ENCODE measurements at regions not wholly inside any gene's neighbourhood (a gene's known extent, or its start where the extent isn't known, plus 50 kb on each side); places are given as distances from the start of the nearest gene placed in this dataset.

DNA sequence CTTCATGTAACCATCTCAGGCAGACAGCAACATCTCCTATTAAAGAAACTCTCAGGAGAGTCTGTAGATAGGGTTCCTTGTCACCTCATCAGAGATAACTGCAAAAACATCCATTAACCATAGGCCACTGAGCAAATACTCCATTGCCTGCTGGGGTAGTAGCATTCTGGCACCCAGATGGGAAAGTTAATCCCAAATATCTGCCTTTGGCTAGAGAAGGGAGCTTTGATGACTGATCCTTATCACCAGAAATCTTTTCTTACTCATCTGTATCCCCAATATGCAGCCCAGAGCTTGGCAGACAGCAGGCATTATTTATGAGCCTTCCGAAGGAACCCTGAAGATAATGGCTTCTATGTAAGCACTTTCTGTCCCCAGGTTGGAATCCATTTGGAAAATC is 173.1 kb downstream of the MFSD1 start:
- Histone ChIP-seq H3K79me2 (ENCODE audit: control insufficient read depth, insufficient read depth, low read length) (no peaks in the 10 kb centered on the region), H3K36me3 (ENCODE audit: control insufficient read depth, insufficient read depth, low read length) (no peaks in the 10 kb centered on the region), H3K4me2 (ENCODE audit: extremely low read depth, insufficient read depth, low read length) (no peak overlapping the region), H3K27me3 (ENCODE audit: control insufficient read depth, insufficient read depth, low read length) (no peaks in the 10 kb centered on the region), H3K27ac (ENCODE audit: insufficient read depth, low read length) (no peak overlapping the region), H4K20me1 (ENCODE audit: control insufficient read depth, extremely low read depth, insufficient read depth, low read length) (no peaks in the 10 kb centered on the region), H2AFZ (ENCODE audit: low read length) (no peak overlapping the region), H3K9ac (ENCODE audit: insufficient read depth, low read length) (no peak overlapping the region), H3K4me1 (ENCODE audit: control insufficient read depth, extremely low read depth, insufficient read depth, low read length) (no peaks in the 10 kb centered on the region), H3K4me3 (replicated peaks in 1 of 4; ENCODE audit: control extremely low read depth in 1 of 4, insufficient read depth in 1 of 4, low read depth in 3 of 4, low read length in 4 of 4) (no peak overlapping the region), H3K9me3 (ENCODE audit: control insufficient read depth, insufficient read depth, low read depth, low read length) (no peaks in the 10 kb centered on the region)
- DNase-seq (ENCODE audit: low read depth in 2 of 2), result no peak
- TF ChIP-seq, protein P1, sequence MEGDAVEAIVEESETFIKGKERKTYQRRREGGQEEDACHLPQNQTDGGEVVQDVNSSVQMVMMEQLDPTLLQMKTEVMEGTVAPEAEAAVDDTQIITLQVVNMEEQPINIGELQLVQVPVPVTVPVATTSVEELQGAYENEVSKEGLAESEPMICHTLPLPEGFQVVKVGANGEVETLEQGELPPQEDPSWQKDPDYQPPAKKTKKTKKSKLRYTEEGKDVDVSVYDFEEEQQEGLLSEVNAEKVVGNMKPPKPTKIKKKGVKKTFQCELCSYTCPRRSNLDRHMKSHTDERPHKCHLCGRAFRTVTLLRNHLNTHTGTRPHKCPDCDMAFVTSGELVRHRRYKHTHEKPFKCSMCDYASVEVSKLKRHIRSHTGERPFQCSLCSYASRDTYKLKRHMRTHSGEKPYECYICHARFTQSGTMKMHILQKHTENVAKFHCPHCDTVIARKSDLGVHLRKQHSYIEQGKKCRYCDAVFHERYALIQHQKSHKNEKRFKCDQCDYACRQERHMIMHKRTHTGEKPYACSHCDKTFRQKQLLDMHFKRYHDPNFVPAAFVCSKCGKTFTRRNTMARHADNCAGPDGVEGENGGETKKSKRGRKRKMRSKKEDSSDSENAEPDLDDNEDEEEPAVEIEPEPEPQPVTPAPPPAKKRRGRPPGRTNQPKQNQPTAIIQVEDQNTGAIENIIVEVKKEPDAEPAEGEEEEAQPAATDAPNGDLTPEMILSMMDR (conservative IDR thresholded peaks at IDR 0.05 in 1 of 2, IDR thresholded peaks at IDR 0.05 in 1 of 2; ENCODE audit: low read depth in 1 of 2, low read length in 2 of 2), result no peak
- TF ChIP-seq EZH2 (IDR thresholded peaks at IDR 0.05; ENCODE audit: low read length, missing control alignments), result no peak

DNA sequence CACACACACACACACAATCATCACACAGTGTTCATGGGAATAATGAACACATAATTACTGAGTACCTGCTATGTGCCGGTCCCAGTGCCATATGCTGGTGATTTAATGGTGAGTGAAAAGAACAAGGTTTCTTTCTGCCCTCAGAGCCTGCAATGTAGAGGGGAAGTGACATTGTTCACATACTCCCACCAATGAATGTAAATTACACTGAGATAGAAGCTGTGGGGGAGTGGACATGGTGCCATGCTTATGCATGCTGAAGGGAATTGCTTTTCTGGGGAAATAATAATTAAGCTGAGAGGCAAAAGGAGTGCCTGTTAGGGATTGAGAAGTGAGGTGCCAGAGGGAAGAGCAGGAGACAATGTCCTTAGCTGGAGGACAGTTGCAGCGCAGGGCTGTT is 175.1 kb downstream of the MFSD1 start:
- Histone ChIP-seq H3K36me3 (ENCODE audit: control insufficient read depth, insufficient read depth, low read length) (no peaks in the 10 kb centered on the region), H3K79me2 (ENCODE audit: control insufficient read depth, insufficient read depth, low read length) (no peaks in the 10 kb centered on the region), H3K4me2 (ENCODE audit: extremely low read depth, insufficient read depth, low read length) (no peak overlapping the region), H4K20me1 (ENCODE audit: control insufficient read depth, extremely low read depth, insufficient read depth, low read length) (no peaks in the 10 kb centered on the region), H3K27me3 (ENCODE audit: control insufficient read depth, insufficient read depth, low read length) (no peaks in the 10 kb centered on the region), H3K9me3 (ENCODE audit: control insufficient read depth, insufficient read depth, low read depth, low read length) (no peaks in the 10 kb centered on the region), H3K4me1 (ENCODE audit: control insufficient read depth, extremely low read depth, insufficient read depth, low read length) (no peaks in the 10 kb centered on the region), H2AFZ (ENCODE audit: low read length) (no peak overlapping the region), H3K27ac (ENCODE audit: insufficient read depth, low read length) (no peak overlapping the region), H3K4me3 (replicated peaks in 1 of 4; ENCODE audit: control extremely low read depth in 1 of 4, insufficient read depth in 1 of 4, low read depth in 3 of 4, low read length in 4 of 4) (no peak overlapping the region), H3K9ac (ENCODE audit: insufficient read depth, low read length) (no peak overlapping the region)
- no peak for TF ChIP-seq EZH2 (IDR thresholded peaks at IDR 0.05; ENCODE audit: low read length, missing control alignments)
- TF ChIP-seq, protein P1 (conservative IDR thresholded peaks at IDR 0.05 in 1 of 2, IDR thresholded peaks at IDR 0.05 in 1 of 2; ENCODE audit: low read depth in 1 of 2, low read length in 2 of 2), result no peak
- DNase-seq (ENCODE audit: low read depth in 2 of 2), result no peak

DNA sequence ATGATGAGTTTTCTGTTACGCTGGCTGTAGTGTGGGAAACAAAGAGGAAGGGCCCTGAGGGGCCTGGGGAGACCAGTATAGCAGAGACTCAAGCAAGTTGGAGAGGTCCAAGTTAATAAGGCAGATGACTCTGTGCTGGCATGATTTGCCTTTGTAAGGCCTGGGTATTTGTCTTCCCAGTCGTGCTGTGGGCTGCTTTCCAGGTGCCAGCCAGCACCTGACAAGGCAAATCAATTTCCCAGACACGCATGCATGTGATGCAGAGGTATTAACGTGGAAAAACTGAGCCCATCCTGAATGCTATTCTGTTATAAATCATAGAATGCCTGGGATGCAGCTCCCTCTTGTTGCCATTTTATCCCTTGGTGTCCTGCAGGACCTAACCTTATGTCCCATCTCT is 175.6 kb downstream of the MFSD1 start:
- Histone ChIP-seq H3K9me3 (ENCODE audit: control insufficient read depth, insufficient read depth, low read depth, low read length) (no peaks in the 10 kb centered on the region), H3K4me2 (ENCODE audit: extremely low read depth, insufficient read depth, low read length) (no peak overlapping the region), H3K27ac (ENCODE audit: insufficient read depth, low read length) (no peak overlapping the region), H3K4me1 (ENCODE audit: control insufficient read depth, extremely low read depth, insufficient read depth, low read length) (no peaks in the 10 kb centered on the region), H3K4me3 (replicated peaks in 1 of 4; ENCODE audit: control extremely low read depth in 1 of 4, insufficient read depth in 1 of 4, low read depth in 3 of 4, low read length in 4 of 4) (no peak overlapping the region), H3K36me3 (ENCODE audit: control insufficient read depth, insufficient read depth, low read length) (no peaks in the 10 kb centered on the region), H2AFZ (ENCODE audit: low read length) (no peak overlapping the region), H4K20me1 (ENCODE audit: control insufficient read depth, extremely low read depth, insufficient read depth, low read length) (no peaks in the 10 kb centered on the region), H3K79me2 (ENCODE audit: control insufficient read depth, insufficient read depth, low read length) (no peaks in the 10 kb centered on the region), H3K9ac (ENCODE audit: insufficient read depth, low read length) (no peak overlapping the region), H3K27me3 (ENCODE audit: control insufficient read depth, insufficient read depth, low read length) (no peaks in the 10 kb centered on the region)
- no peak for DNase-seq (ENCODE audit: low read depth in 2 of 2)
- TF ChIP-seq EZH2 (IDR thresholded peaks at IDR 0.05; ENCODE audit: low read length, missing control alignments), result no peak
- TF ChIP-seq, protein P1 (conservative IDR thresholded peaks at IDR 0.05 in 1 of 2, IDR thresholded peaks at IDR 0.05 in 1 of 2; ENCODE audit: low read depth in 1 of 2, low read length in 2 of 2), result no peak
